SU-DHL-6 (cell line): ENCODE measurements at regions not wholly inside any gene's neighbourhood (a gene's known extent, or its start where the extent isn't known, plus 50 kb on each side); places are given as distances from the start of the nearest gene placed in this dataset.
"Not testable (repeated sequence)": the region's sequence is repeated elsewhere in the genome, so short reads cannot be mapped to it uniquely, and the experiment has no call there.

ENCODE experiments used
- EZH2phosphoT487 ChIP-seq: fragments of 200-600 bp; sonication (generic), shearing (Covaris generic); conservative IDR thresholded peaks from 2 replicates; pipeline ENCODE4 v1.6.1; 2018; ENCODE audit warnings: mild to moderate bottlenecking, antibody characterized with exemption, low read length, moderate library complexity, mixed read lengths
- TF ChIP-seq, protein P1 (sequence below): fragments of 200-600 bp; sonication (generic); IDR thresholded peaks from one replicate; pipeline ENCODE4 v1.5.1; 2017; ENCODE audit warnings: antibody characterized with exemption, mild to moderate bottlenecking, low read length, moderate library complexity; ENCODE audit not compliant: insufficient read depth, poor library complexity, severe bottlenecking

DNA sequence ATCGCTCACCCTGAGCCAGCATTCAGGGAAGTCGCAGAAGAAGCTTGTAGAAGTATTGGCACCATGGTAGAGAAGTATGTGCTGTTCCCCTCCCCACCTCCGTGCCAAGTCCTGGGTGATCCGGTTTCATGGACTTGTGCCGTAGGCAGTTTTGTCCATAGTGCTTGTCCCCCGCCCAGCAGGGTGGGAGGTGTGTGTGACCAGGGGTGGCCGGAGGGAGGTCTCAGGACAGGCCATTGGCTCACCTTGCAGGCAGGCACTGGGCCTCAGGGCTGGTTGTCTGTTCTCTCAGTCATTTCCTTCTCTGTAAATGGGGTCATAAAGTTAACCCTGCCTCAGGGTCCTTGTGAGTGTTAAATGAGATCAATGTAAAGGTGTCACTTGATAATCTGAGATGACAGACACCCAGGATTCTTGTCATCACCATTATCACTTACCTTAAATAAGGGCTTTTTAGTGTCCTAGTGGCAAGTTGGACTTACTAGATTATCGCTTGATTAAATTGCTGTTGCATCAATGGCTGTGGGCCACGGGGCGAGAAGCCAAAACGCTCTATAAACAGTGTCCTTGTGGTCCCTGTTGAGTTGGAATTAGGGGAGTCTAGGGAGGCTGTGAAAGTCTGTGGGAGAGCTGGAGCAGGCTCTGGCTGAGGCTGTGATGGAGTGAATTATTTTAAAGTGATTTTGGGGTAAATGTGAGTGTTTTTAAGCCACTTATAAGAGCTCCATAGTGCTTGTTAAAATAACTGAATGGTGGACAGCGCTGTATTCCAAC, 130.0 kb downstream of the MRPL57 start:
- TF ChIP-seq, protein P1, sequence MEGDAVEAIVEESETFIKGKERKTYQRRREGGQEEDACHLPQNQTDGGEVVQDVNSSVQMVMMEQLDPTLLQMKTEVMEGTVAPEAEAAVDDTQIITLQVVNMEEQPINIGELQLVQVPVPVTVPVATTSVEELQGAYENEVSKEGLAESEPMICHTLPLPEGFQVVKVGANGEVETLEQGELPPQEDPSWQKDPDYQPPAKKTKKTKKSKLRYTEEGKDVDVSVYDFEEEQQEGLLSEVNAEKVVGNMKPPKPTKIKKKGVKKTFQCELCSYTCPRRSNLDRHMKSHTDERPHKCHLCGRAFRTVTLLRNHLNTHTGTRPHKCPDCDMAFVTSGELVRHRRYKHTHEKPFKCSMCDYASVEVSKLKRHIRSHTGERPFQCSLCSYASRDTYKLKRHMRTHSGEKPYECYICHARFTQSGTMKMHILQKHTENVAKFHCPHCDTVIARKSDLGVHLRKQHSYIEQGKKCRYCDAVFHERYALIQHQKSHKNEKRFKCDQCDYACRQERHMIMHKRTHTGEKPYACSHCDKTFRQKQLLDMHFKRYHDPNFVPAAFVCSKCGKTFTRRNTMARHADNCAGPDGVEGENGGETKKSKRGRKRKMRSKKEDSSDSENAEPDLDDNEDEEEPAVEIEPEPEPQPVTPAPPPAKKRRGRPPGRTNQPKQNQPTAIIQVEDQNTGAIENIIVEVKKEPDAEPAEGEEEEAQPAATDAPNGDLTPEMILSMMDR, result not testable (repeated sequence)
- TF ChIP-seq EZH2phosphoT487, result not testable (repeated sequence)
